ENCODE measurements at regions not wholly inside any gene's neighbourhood (a gene's known extent, or its start where the extent isn't known, plus 50 kb on each side); places are given as distances from the start of the nearest gene placed in this dataset.

- TF ChIP-seq, protein P1, sequence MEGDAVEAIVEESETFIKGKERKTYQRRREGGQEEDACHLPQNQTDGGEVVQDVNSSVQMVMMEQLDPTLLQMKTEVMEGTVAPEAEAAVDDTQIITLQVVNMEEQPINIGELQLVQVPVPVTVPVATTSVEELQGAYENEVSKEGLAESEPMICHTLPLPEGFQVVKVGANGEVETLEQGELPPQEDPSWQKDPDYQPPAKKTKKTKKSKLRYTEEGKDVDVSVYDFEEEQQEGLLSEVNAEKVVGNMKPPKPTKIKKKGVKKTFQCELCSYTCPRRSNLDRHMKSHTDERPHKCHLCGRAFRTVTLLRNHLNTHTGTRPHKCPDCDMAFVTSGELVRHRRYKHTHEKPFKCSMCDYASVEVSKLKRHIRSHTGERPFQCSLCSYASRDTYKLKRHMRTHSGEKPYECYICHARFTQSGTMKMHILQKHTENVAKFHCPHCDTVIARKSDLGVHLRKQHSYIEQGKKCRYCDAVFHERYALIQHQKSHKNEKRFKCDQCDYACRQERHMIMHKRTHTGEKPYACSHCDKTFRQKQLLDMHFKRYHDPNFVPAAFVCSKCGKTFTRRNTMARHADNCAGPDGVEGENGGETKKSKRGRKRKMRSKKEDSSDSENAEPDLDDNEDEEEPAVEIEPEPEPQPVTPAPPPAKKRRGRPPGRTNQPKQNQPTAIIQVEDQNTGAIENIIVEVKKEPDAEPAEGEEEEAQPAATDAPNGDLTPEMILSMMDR (IDR thresholded peaks at IDR 0.05; ENCODE audit: low read depth, low read length, poor library complexity, severe bottlenecking) = no peak
- TF ChIP-seq EZH2phosphoT487 (IDR thresholded peaks at IDR 0.05; ENCODE audit: borderline replicate concordance, low read length) = no peak
These were observed 519.3 kb upstream of the SOX11 start for GRCh38 chr2:5172923-5173322.
